HepG2 (cell line): ENCODE measurements at regions not wholly inside any gene's neighbourhood (a gene's known extent, or its start where the extent isn't known, plus 50 kb on each side); places are given as distances from the start of the nearest gene placed in this dataset.

Source experiments
- ATAC-seq: fragments of 200-7000 bp; cut with Tn5 transposase; 3 replicates; pipeline ENCODE4 v1.9.1; 2020; ENCODE audit warnings: mild to moderate bottlenecking, moderate library complexity
- BruUV-seq: library from RNA; stranded (reverse); fragments of 400-500 nt; replicated peaks from 2 replicates; lab custom pipeline; 2021; lab: Mats Ljungman, UMichigan
- CTCF ChIA-PET: fragments of 300-600 bp; formaldehyde crosslinking; extraction: SDS; loops from one replicate; lab custom pipeline; 2021; ENCODE audit warnings: low total read pairs, inconsistent platforms, low intra/inter-chr PET ratio; lab: Yijun Ruan, JAX
- POLR2A ChIA-PET: fragments of 350-600 bp; sonication (Branson Sonifier 250); formaldehyde crosslinking; loops from one replicate; lab custom pipeline; 2020; ENCODE audit warnings: antibody characterized with exemption, inconsistent platforms; lab: Yijun Ruan, JAX
- DNase-seq: peaks from one replicate; pipeline ENCODE4 v3.0.0-alpha.2; 2015; ENCODE audit warnings: low spot score
- FAIRE-seq: peaks from 3 replicates; lab custom pipeline; 2011; peaks lifted over from hg19 to GRCh38; lab: Jason Lieb, UNC
- H2AFZ ChIP-seq: one replicate; pipeline ENCODE4 v1.6.1; 2011; ENCODE audit warnings: low read length, inconsistent platforms
- H3K27ac ChIP-seq: fragments of 300-600 bp; 3 replicates; pipeline ENCODE4 v1.8.0; 2011; ENCODE audit warnings: mixed run types, mild to moderate bottlenecking, mixed read lengths, low read length, inconsistent platforms; ENCODE audit not compliant: insufficient read depth; ENCODE audit errors: extremely low read length
- H3K27me3 ChIP-seq, 2 experiments: fragments of 200-600 bp in 1 of 2; 2 replicates in 1 of 2; 3 replicates in 1 of 2; pipeline versions ENCODE4 v1.6.0 to v1.8.0; 2011; ENCODE audit warnings: low read length in 2 of 2, mild to moderate bottlenecking in 2 of 2, moderate library complexity in 2 of 2, inconsistent platforms in 1 of 2; ENCODE audit not compliant: insufficient read depth in 2 of 2, control insufficient read depth in 1 of 2
- H3K36me3 ChIP-seq, 2 experiments: fragments of 200-600 bp in 1 of 2; replicated peaks in 1 of 2; 2 replicates in 1 of 2; 3 replicates in 1 of 2; pipeline versions ENCODE4 v1.5.1 to v1.8.0; 2011; ENCODE audit warnings: low read length in 2 of 2, inconsistent platforms in 1 of 2; ENCODE audit not compliant: insufficient read depth in 2 of 2, control insufficient read depth in 1 of 2
- H3K4me1 ChIP-seq: 2 replicates; pipeline ENCODE4 v1.5.1; 2012; ENCODE audit warnings: low read length, inconsistent platforms; ENCODE audit not compliant: insufficient read depth
- H3K4me2 ChIP-seq: 2 replicates; pipeline ENCODE4 v1.6.0; 2011; ENCODE audit warnings: low read depth, low read length, inconsistent platforms
- H3K4me3 ChIP-seq, 3 experiments: fragments of 200-600 bp in 1 of 3; sonication (generic), shearing (Covaris generic) in 1 of 3; replicated peaks in 1 of 3; 2 replicates each; pipeline ENCODE4 v1.5.1; 2011 to 2016; ENCODE audit warnings: low read length in 3 of 3, inconsistent platforms in 2 of 3, low read depth in 2 of 3, mild to moderate bottlenecking in 2 of 3, control low read depth in 1 of 3, mixed read lengths in 1 of 3; ENCODE audit not compliant: insufficient read depth in 1 of 3
- H3K79me2 ChIP-seq: one replicate; pipeline ENCODE4 v1.6.1; 2011; ENCODE audit warnings: low read length, inconsistent platforms; ENCODE audit not compliant: insufficient read depth
- H3K9ac ChIP-seq: 2 replicates; pipeline ENCODE4 v1.6.0; 2011; ENCODE audit warnings: mild to moderate bottlenecking, low read depth, low read length, inconsistent platforms; ENCODE audit not compliant: insufficient read depth
- H3K9me3 ChIP-seq: 2 replicates; pipeline ENCODE4 v1.5.1; 2012; ENCODE audit warnings: mild to moderate bottlenecking, low read length
- H4K20me1 ChIP-seq: 2 replicates; pipeline ENCODE4 v1.6.0; 2011; ENCODE audit warnings: inconsistent platforms, mild to moderate bottlenecking, low read length, moderate library complexity; ENCODE audit not compliant: insufficient read depth
- ASH2L ChIP-seq: fragments of 300-600, 200-600 bp; sonication (generic); IDR thresholded peaks from 2 replicates; pipeline ENCODE4 v1.7.0; 2017; ENCODE audit warnings: low read depth, mild to moderate bottlenecking, moderate library complexity, mixed read lengths, low read length; ENCODE audit not compliant: insufficient read length
- FOXO4 ChIP-seq: sonication (generic); formaldehyde crosslinking; conservative IDR thresholded peaks from 2 replicates; pipeline ENCODE4 v1.8.1; 2023; ENCODE audit warnings: missing genetic modification reagents
- GTF2F1 ChIP-seq: fragments of 150-350 bp; IDR thresholded peaks from 2 replicates; pipeline ENCODE4 v1.6.1; 2014; ENCODE audit warnings: low read length
- IRF9 ChIP-seq: sonication (generic); formaldehyde crosslinking; IDR thresholded peaks from 2 replicates; pipeline ENCODE4 v1.8.0; 2022; ENCODE audit warnings: missing genetic modification reagents, mild to moderate bottlenecking, borderline replicate concordance
- IRX3 ChIP-seq: sonication (generic); formaldehyde crosslinking; IDR thresholded peaks from 2 replicates; pipeline ENCODE4 v1.8.1; 2023; ENCODE audit warnings: mild to moderate bottlenecking, low read depth, missing genetic modification reagents, borderline replicate concordance
- KDM6A ChIP-seq: IDR thresholded peaks from 2 replicates; pipeline ENCODE4 v1.6.1; 2016; ENCODE audit warnings: low read depth
- NFE2 ChIP-seq: sonication (generic); formaldehyde crosslinking; IDR thresholded peaks from 2 replicates; pipeline ENCODE4 v1.4.0; 2020; ENCODE audit warnings: missing genetic modification reagents
- PHF21A ChIP-seq: sonication (generic); formaldehyde crosslinking; IDR thresholded peaks from 2 replicates; pipeline ENCODE4 v1.5.0; 2020; ENCODE audit warnings: mild to moderate bottlenecking, missing genetic modification reagents
- TCF7L2 ChIP-seq: IDR thresholded peaks from 2 replicates; pipeline ENCODE4 v1.6.1; 2011; ENCODE audit warnings: mild to moderate bottlenecking, low read depth, low read length, moderate library complexity
- WIZ ChIP-seq: sonication (generic); formaldehyde crosslinking; IDR thresholded peaks from 2 replicates; pipeline ENCODE4 v1.5.1; 2020; ENCODE audit warnings: mild to moderate bottlenecking, missing genetic modification reagents
- ZNF230 ChIP-seq: sonication (generic); formaldehyde crosslinking; IDR thresholded peaks from 2 replicates; pipeline ENCODE4 v1.4.0; 2020; ENCODE audit warnings: mild to moderate bottlenecking, missing genetic modification reagents
- ZNF558 ChIP-seq: sonication (generic); formaldehyde crosslinking; IDR thresholded peaks from 2 replicates; pipeline ENCODE4 v1.9.0; 2022; ENCODE audit warnings: mild to moderate bottlenecking, missing genetic modification reagents, borderline replicate concordance
- ZNF746 ChIP-seq: sonication (generic); formaldehyde crosslinking; IDR thresholded peaks from 2 replicates; pipeline ENCODE4 v1.8.0; 2022; ENCODE audit warnings: mild to moderate bottlenecking, missing genetic modification reagents
- WGBS: methylation state at CpG from one replicate; pipeline ENCODE4 v1.1.6; 2017; ENCODE audit warnings: low lambda C conversion rate; 5-methylcytosine and 5-hydroxymethylcytosine counted together
- in situ Hi-C: cut with HindIII; loops from 2 replicates; pipeline ENCODE4 v1.10.0; 2017; ENCODE audit warnings: low pct_unique_long_range_greater_than_20kb; ENCODE audit not compliant: extremely low pct_ligation_motif_present
- intact Hi-C: fragments of 100-400 bp; cut with micrococcal nuclease; formaldehyde crosslinking; loops from one replicate; pipeline ENCODE4 v1.10.0; 2022; ENCODE audit not compliant: unreplicated experiment
- TF ChIP-seq, protein P1 (sequence below): sonication (generic); formaldehyde crosslinking; conservative IDR thresholded peaks from 2 replicates; pipeline ENCODE4 v1.4.0; 2020; ENCODE audit warnings: missing genetic modification reagents
- TF ChIP-seq, protein P2 (sequence below): sonication (generic); formaldehyde crosslinking; IDR thresholded peaks from 2 replicates; pipeline ENCODE4 v1.5.0; 2020; ENCODE audit warnings: mild to moderate bottlenecking, missing genetic modification reagents, moderate library complexity

- no TSS peak for BruUV-seq
- no peaks in the 10 kb centered on the region for H4K20me1 ChIP-seq
- no peak overlapping the region for H2AFZ ChIP-seq
- TF ChIP-seq NFE2 (CRISPR knock-in tag) (no peak), GTF2F1 (no peak), FOXO4 (CRISPR knock-in tag) (no peak), TCF7L2 (no peak), WIZ (CRISPR knock-in tag) (no peak), ZNF230 (no peak), PHF21A (CRISPR knock-in tag) (no peak), KDM6A (no peak), ASH2L (no peak), IRF9 (CRISPR knock-in tag) (no peak), ZNF746 (no peak), IRX3 (no peak), ZNF558 (CRISPR knock-in tag) (no peak)
- TF ChIP-seq, protein P1, sequence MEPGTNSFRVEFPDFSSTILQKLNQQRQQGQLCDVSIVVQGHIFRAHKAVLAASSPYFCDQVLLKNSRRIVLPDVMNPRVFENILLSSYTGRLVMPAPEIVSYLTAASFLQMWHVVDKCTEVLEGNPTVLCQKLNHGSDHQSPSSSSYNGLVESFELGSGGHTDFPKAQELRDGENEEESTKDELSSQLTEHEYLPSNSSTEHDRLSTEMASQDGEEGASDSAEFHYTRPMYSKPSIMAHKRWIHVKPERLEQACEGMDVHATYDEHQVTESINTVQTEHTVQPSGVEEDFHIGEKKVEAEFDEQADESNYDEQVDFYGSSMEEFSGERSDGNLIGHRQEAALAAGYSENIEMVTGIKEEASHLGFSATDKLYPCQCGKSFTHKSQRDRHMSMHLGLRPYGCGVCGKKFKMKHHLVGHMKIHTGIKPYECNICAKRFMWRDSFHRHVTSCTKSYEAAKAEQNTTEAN = no peak
- TF ChIP-seq, protein P2, sequence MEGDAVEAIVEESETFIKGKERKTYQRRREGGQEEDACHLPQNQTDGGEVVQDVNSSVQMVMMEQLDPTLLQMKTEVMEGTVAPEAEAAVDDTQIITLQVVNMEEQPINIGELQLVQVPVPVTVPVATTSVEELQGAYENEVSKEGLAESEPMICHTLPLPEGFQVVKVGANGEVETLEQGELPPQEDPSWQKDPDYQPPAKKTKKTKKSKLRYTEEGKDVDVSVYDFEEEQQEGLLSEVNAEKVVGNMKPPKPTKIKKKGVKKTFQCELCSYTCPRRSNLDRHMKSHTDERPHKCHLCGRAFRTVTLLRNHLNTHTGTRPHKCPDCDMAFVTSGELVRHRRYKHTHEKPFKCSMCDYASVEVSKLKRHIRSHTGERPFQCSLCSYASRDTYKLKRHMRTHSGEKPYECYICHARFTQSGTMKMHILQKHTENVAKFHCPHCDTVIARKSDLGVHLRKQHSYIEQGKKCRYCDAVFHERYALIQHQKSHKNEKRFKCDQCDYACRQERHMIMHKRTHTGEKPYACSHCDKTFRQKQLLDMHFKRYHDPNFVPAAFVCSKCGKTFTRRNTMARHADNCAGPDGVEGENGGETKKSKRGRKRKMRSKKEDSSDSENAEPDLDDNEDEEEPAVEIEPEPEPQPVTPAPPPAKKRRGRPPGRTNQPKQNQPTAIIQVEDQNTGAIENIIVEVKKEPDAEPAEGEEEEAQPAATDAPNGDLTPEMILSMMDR (CRISPR knock-in tag) = no peak
- TF ChIP-seq, all 625 proteins: peak for 0
- intact Hi-C loops (no loop called here), in situ Hi-C loops (no loop called here)
- CTCF ChIA-PET = no interaction called here
- Histone ChIP-seq H3K4me3 (no peak overlapping the region), H3K27me3 (no peaks in the 10 kb centered on the region), H3K9me3 (no peaks in the 10 kb centered on the region), H3K4me1 (no peaks in the 10 kb centered on the region), H3K27ac (no peak overlapping the region), H3K9ac (no peak overlapping the region), H3K4me2 (no peak overlapping the region), H3K79me2 (no peaks in the 10 kb centered on the region), H3K36me3 (no peaks in the 10 kb centered on the region)
- ATAC-seq (no peak), DNase-seq (no peak), FAIRE-seq (no peak)
- POLR2A ChIA-PET = no interaction called here
- 17% methylated on average over 5 of the region's 5 CpGs for WGBS
Measured at GRCh38 chr15:85988741-85989140, 90.9 kb upstream of the AGBL1 start.
